Omental fat pad (tissue), 3 donors: ENCODE measurements at regions not wholly inside any gene's neighbourhood (a gene's known extent, or its start where the extent isn't known, plus 50 kb on each side); places are given as distances from the start of the nearest gene placed in this dataset.
A peak's percentile ranks its signal among the peaks of the same experiment; 100 is the strongest.

Source experiments
- ATAC-seq: fragments of 150-250 bp; one replicate; pipeline ENCODE4 v1.9.1; 2016; ENCODE audit warnings: mild to moderate bottlenecking, moderate library complexity; ENCODE audit not compliant: low FRiP score
- DNase-seq: peaks from one replicate; pipeline ENCODE4 v3.0.0-alpha.2; 2019; ENCODE audit warnings: low spot score
- TF ChIP-seq, protein P1 (sequence below), 3 donors: fragments of 450-650 bp; IDR thresholded peaks; one replicate each; pipeline ENCODE4 v1.5.1; 2016 to 2017; ENCODE audit warnings: antibody characterized with exemption in 3 of 3, mild to moderate bottlenecking in 3 of 3, moderate library complexity in 2 of 3

DNA sequence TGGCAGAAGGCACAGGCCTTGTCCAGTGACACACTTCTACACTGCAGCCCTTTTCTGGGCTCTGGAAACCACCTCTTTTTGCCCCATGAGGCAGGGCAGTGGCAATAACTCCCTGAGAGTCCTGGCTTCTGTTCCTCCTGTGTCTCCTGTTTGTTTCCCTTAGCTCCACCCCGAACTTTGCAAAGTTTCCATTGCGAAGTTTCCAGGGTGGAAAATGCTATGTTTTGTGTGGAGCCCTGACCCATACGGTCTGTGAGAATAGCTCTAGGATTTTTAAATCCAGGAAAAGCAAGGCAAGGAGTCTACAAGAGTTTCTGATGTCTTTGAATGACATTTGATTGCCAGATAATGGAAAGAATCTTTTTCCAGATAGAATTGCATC is 92.2 kb upstream of the AKR1E2 start:
- ATAC-seq: no peak

GRCh38 chr10:4733150-4733842 is 92.7 kb upstream of the AKR1E2 start:
- ATAC-seq (no peak), DNase-seq (no peak)
- TF ChIP-seq, protein P1, sequence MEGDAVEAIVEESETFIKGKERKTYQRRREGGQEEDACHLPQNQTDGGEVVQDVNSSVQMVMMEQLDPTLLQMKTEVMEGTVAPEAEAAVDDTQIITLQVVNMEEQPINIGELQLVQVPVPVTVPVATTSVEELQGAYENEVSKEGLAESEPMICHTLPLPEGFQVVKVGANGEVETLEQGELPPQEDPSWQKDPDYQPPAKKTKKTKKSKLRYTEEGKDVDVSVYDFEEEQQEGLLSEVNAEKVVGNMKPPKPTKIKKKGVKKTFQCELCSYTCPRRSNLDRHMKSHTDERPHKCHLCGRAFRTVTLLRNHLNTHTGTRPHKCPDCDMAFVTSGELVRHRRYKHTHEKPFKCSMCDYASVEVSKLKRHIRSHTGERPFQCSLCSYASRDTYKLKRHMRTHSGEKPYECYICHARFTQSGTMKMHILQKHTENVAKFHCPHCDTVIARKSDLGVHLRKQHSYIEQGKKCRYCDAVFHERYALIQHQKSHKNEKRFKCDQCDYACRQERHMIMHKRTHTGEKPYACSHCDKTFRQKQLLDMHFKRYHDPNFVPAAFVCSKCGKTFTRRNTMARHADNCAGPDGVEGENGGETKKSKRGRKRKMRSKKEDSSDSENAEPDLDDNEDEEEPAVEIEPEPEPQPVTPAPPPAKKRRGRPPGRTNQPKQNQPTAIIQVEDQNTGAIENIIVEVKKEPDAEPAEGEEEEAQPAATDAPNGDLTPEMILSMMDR (IDR thresholded peaks at IDR 0.05): no peak

More for the DNA sequence above, 92.2 kb upstream of the AKR1E2 start:
- DNase-seq: no peak
- TF ChIP-seq, protein P1 (IDR thresholded peaks at IDR 0.05): no peak

DNA sequence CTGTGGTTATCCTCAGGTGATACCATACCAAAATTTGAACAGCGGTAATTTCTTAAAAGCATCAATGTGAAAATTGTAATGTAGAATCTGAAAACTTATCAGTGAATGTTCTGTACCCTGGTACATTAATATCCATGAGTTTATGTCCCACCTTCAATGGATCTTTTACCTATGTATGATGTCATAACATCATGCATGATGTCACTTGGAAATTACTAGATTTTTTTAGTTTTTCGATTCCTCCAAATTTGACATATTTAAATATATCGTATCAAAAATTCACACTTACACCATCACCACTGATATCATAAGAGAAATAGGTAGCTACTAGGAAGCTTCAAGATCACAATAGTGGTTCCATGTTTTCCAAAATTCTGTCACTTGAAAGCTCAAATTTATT is 95.0 kb upstream of the AKR1E2 start:
- ATAC-seq (no peak), DNase-seq (no peak)
- TF ChIP-seq, protein P1 (IDR thresholded peaks at IDR 0.05): no peak

DNA sequence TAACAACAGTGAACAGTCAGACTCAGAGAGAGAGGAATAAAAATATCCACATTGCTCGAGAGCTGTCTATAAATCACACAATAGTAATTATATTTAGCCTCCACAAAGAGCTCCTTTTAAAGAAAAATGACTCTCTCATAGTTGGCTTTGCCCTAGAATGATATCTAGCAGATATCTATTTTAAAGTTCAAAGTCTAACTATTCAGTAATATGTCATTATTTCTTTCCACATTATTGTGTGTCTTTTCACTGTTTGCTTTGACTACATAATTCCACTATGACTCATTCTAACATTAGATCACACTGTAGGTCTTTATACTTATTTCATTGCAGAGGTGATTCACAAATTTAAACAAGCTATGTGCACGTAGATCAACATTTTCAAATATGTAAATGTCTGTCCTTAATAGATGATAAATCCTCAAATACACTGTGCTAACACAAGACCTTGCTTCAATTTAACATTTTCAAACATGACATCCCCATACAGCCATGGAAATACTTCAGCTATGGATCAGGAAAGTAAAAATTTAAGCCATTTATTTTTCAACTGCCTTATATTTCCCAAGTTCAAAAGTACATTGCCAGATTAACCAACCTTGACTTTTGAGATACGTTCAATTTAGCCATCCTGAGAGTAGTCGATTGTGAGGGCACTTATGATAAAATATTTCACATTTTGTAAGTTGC is 99.9 kb upstream of the AKR1E2 start:
- TF ChIP-seq, protein P1 (IDR thresholded peaks at IDR 0.05): no peak
- ATAC-seq (peak; percentile 81), DNase-seq (no peak)

DNA sequence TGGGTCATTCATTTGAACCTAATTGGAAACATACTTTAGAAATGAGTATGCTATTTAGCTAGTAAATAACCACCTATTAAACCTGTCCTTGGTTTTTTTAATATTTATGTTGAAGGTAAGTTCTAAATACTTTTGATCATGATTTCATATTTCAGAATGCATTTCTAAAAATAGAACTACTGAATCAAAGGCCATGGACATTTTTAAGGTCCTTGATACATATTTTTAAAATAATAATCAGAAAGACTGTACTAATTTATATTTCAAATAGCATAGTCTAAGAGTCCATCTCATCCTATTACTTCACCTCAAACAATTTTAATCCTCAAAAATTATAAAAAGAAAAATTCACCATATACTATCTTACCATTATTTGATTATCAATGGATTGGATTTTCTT is 102.1 kb upstream of the AKR1E2 start:
- ATAC-seq: no peak
- TF ChIP-seq, protein P1 (IDR thresholded peaks at IDR 0.05): no peak
- DNase-seq: no peak

- DNase-seq (no peak), ATAC-seq (no peak)
- TF ChIP-seq, protein P1 (IDR thresholded peaks at IDR 0.05): no peak
These were observed 103.8 kb upstream of the AKR1E2 start for GRCh38 chr10:4721999-4722753.
